ENCODE measurements at regions not wholly inside any gene's neighbourhood (a gene's known extent, or its start where the extent isn't known, plus 50 kb on each side); places are given as distances from the start of the nearest gene placed in this dataset.

DNA sequence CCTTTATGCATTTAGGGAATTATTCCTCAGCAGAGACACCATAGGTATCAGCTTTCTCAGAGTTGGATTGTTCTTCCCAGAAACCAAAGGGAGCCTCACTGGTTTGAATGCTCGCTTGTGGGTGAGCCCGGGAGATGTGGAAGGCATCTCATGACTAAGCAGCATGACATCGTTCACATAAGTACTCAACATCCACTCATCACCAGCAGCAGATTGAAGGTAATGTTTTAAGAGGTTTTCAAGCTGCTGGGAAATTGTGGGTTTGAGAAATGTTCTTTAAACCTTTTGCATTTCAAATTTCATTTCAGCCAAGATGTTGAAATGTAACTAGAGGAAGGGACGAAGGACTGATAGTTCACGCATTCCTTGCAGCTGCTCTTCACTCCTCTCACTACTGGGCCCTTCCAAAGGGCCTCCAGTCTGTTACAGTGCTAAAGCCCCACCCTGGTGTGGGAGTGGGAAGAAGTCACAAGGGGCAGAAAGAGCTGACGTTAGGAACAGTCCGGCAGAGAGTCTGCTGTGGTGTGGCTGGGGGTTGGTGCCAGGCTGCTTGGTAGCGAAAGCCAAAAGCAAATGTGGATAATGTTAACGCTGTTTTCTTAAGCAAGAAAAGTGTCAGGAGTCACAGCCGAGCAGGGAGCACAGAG lies 324.5 kb upstream of the EPHA4 start:
- TF ChIP-seq, protein P1, sequence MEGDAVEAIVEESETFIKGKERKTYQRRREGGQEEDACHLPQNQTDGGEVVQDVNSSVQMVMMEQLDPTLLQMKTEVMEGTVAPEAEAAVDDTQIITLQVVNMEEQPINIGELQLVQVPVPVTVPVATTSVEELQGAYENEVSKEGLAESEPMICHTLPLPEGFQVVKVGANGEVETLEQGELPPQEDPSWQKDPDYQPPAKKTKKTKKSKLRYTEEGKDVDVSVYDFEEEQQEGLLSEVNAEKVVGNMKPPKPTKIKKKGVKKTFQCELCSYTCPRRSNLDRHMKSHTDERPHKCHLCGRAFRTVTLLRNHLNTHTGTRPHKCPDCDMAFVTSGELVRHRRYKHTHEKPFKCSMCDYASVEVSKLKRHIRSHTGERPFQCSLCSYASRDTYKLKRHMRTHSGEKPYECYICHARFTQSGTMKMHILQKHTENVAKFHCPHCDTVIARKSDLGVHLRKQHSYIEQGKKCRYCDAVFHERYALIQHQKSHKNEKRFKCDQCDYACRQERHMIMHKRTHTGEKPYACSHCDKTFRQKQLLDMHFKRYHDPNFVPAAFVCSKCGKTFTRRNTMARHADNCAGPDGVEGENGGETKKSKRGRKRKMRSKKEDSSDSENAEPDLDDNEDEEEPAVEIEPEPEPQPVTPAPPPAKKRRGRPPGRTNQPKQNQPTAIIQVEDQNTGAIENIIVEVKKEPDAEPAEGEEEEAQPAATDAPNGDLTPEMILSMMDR (conservative IDR thresholded peaks at IDR 0.05; ENCODE audit: low read depth, low read length), result no peak
- TF ChIP-seq POLR2A (IDR thresholded peaks at IDR 0.05; ENCODE audit: low read depth, low read length), result no peak
- no peak for TF ChIP-seq MAZ (IDR thresholded peaks at IDR 0.05; ENCODE audit: borderline replicate concordance, low read depth, low read length)
- TF ChIP-seq CEBPB (IDR thresholded peaks at IDR 0.05; ENCODE audit: low read depth, low read length), result no peak
- TF ChIP-seq NFE2L2 (IDR thresholded peaks at IDR 0.05; ENCODE audit: low read depth, low read length), result no peak
- TF ChIP-seq SMC3 (IDR thresholded peaks at IDR 0.05; ENCODE audit: low read depth, low read length), result no peak
- TF ChIP-seq RAD21 (IDR thresholded peaks at IDR 0.05; ENCODE audit: low read length), result no peak
- TF ChIP-seq BHLHE40 (IDR thresholded peaks at IDR 0.05; ENCODE audit: low read depth, low read length), result no peak
- TF ChIP-seq RFX5 (IDR thresholded peaks at IDR 0.05; ENCODE audit: low read depth, low read length), result no peak
